ENCODE measurements at regions not wholly inside any gene's neighbourhood (a gene's known extent, or its start where the extent isn't known, plus 50 kb on each side); places are given as distances from the start of the nearest gene placed in this dataset.

DNA sequence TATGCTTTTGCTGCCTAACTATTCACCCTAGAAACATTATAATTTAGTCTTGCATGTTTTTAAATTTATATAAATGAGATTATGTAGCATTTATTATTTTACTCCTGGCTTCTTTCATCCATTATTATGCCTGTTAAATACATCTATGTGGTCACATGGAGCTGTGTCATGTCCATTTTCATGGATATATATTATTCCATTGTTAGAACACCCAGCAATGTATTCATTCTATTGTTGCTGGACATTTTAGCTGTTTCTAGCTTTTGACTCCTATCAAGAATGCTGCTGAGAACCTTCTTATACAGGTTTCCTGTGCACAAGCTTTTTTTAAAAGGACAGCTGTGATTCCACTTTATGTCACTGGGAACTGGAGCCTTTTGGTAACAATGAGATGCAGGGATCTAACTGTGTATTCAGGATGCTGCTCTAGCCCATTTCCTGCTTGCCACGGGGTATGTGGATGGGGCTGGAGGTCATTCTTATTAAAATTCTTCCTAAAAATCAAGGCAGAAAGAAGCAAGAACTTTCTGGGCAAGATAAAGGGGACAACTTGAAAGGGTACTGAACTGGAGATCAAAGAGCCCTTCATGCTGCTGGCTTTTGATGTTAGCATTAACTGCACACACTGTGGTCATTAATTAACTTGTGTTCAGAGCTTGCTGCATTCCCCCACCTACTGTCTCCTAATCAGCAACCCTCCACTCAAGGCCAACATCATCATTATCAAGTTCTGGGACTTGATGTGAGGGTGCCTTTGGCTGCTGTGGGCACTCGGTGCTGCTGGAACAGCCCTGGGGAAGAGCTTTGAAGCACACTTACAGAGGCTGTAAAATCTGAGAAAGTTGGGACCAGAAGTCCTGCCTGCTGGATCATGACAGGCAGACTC is 96.6 kb upstream of the AKIRIN2 start:
- Histone ChIP-seq H2BK120ac (ENCODE audit: low read depth, low read length, poor library complexity, severe bottlenecking) (no peak overlapping the region), H3K79me1 (ENCODE audit: insufficient read depth, low read depth, low read length, poor library complexity, severe bottlenecking) (no peaks in the 10 kb centered on the region), H4K8ac (replicated peaks; ENCODE audit: insufficient read length, low read depth, low read length) (no peak overlapping the region), H3T11ph (ENCODE audit: low read length) (no peak overlapping the region), H3K79me2 (ENCODE audit: insufficient read depth, low read length) (no peaks in the 10 kb centered on the region), H3K18ac (ENCODE audit: insufficient read length, low read depth, low read length) (no peak overlapping the region), H3K23ac (ENCODE audit: insufficient read length, low read depth, low read length) (no peak overlapping the region), H4K5ac (ENCODE audit: insufficient read length, low read depth, low read length) (no peak overlapping the region), H2AK5ac (ENCODE audit: insufficient read length, low read length) (no peak overlapping the region), H3K9ac (ENCODE audit: extremely low read depth, insufficient read length, low read length) (no peak overlapping the region), H3K23me2 (ENCODE audit: insufficient read length, low read depth, low read length, poor library complexity, severe bottlenecking) (no peaks in the 10 kb centered on the region), H3K27me3 (ENCODE audit: insufficient read depth, low read length) (no peaks in the 10 kb centered on the region), H2BK20ac (ENCODE audit: low read depth, low read length, poor library complexity, severe bottlenecking) (no peak overlapping the region), H4K91ac (ENCODE audit: insufficient read length, low read depth, low read length) (no peak overlapping the region), H2BK15ac (ENCODE audit: low read depth, low read length) (no peak overlapping the region), H3K9me3 (ENCODE audit: control insufficient read depth, low read depth, low read length) (no peaks in the 10 kb centered on the region), H3K56ac (ENCODE audit: insufficient read length, low read depth, low read length) (no peak overlapping the region), H2BK12ac (ENCODE audit: insufficient read length, low read depth, low read length) (no peak overlapping the region), H4K20me1 (ENCODE audit: control insufficient read depth, insufficient read depth, insufficient read length) (no peaks in the 10 kb centered on the region), H3K4ac (ENCODE audit: low read depth, low read length) (no peak overlapping the region), H3K4me1 (ENCODE audit: insufficient read depth, low read length) (peaks cover 5% of the 10 kb centered on the region; the same call in 1 of the 2 replicates), H2AFZ (ENCODE audit: low read length) (no peak overlapping the region), H2BK5ac (ENCODE audit: insufficient read length, low read length) (no peak overlapping the region), H3K14ac (ENCODE audit: insufficient read depth, low read length) (no peak overlapping the region), H3K27ac (ENCODE audit: insufficient read length, low read depth, low read length) (no peak overlapping the region), H3K4me2 (ENCODE audit: insufficient read depth, insufficient read length, low read length) (no peak overlapping the region)
- Mint-ChIP-seq H3K4me1 (peaks cover 22 to 26% of the 10 kb centered on the region in 2 experiments), H3K27ac (no peak overlapping the region; a peak in 1 of 7 replicates), H3K4me3 (no peak overlapping the region), H3K36me3 (ENCODE audit: insufficient read depth in 1 of 3, low read depth in 3 of 3) (no peaks in the 10 kb centered on the region), H3K27me3 (ENCODE audit: low read depth) (no peaks in the 10 kb centered on the region), H3K9me3 (no peaks in the 10 kb centered on the region; a peak in 1 of 5 replicates)
- no CpG with 5 or more reads among the region's 2 CpGs for WGBS (ENCODE audit: extremely low coverage, insufficient read length, low lambda C conversion rate)
- no peak for DNase-seq
- TF ChIP-seq, protein P1, sequence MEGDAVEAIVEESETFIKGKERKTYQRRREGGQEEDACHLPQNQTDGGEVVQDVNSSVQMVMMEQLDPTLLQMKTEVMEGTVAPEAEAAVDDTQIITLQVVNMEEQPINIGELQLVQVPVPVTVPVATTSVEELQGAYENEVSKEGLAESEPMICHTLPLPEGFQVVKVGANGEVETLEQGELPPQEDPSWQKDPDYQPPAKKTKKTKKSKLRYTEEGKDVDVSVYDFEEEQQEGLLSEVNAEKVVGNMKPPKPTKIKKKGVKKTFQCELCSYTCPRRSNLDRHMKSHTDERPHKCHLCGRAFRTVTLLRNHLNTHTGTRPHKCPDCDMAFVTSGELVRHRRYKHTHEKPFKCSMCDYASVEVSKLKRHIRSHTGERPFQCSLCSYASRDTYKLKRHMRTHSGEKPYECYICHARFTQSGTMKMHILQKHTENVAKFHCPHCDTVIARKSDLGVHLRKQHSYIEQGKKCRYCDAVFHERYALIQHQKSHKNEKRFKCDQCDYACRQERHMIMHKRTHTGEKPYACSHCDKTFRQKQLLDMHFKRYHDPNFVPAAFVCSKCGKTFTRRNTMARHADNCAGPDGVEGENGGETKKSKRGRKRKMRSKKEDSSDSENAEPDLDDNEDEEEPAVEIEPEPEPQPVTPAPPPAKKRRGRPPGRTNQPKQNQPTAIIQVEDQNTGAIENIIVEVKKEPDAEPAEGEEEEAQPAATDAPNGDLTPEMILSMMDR (conservative IDR thresholded peaks at IDR 0.05): no peak
